GM12873 (cell line): ENCODE measurements at regions not wholly inside any gene's neighbourhood (a gene's known extent, or its start where the extent isn't known, plus 50 kb on each side); places are given as distances from the start of the nearest gene placed in this dataset.

Experiments
- TF ChIP-seq, protein P1 (sequence below): IDR thresholded peaks from 2 replicates; pipeline ENCODE4 v1.5.1; 2012; ENCODE audit warnings: low read depth, mild to moderate bottlenecking, moderate library complexity, low read length, control low read depth; ENCODE audit not compliant: insufficient read depth; ENCODE audit errors: missing control alignments

DNA sequence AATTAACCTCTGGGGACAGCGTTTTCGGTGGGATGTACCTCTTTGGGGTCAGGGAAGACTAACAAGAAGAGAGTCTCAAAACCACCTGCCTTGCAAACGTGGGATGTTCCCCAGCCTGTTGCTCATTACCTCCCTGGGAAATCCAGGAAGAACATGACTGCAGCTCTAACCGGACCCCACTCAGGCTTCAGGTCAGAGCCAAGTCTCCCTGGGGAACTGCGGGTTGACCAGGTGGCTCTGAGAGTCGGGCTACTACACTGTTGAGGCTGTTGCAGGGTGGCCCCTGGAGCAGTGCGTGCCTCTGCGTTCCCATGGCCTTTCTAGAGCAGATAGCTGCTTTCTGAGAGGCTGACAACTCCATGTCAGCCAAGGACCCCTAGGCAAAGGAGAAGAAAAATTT is 309.1 kb downstream of the FOXL1 start:
- TF ChIP-seq, protein P1, sequence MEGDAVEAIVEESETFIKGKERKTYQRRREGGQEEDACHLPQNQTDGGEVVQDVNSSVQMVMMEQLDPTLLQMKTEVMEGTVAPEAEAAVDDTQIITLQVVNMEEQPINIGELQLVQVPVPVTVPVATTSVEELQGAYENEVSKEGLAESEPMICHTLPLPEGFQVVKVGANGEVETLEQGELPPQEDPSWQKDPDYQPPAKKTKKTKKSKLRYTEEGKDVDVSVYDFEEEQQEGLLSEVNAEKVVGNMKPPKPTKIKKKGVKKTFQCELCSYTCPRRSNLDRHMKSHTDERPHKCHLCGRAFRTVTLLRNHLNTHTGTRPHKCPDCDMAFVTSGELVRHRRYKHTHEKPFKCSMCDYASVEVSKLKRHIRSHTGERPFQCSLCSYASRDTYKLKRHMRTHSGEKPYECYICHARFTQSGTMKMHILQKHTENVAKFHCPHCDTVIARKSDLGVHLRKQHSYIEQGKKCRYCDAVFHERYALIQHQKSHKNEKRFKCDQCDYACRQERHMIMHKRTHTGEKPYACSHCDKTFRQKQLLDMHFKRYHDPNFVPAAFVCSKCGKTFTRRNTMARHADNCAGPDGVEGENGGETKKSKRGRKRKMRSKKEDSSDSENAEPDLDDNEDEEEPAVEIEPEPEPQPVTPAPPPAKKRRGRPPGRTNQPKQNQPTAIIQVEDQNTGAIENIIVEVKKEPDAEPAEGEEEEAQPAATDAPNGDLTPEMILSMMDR, result no peak

DNA sequence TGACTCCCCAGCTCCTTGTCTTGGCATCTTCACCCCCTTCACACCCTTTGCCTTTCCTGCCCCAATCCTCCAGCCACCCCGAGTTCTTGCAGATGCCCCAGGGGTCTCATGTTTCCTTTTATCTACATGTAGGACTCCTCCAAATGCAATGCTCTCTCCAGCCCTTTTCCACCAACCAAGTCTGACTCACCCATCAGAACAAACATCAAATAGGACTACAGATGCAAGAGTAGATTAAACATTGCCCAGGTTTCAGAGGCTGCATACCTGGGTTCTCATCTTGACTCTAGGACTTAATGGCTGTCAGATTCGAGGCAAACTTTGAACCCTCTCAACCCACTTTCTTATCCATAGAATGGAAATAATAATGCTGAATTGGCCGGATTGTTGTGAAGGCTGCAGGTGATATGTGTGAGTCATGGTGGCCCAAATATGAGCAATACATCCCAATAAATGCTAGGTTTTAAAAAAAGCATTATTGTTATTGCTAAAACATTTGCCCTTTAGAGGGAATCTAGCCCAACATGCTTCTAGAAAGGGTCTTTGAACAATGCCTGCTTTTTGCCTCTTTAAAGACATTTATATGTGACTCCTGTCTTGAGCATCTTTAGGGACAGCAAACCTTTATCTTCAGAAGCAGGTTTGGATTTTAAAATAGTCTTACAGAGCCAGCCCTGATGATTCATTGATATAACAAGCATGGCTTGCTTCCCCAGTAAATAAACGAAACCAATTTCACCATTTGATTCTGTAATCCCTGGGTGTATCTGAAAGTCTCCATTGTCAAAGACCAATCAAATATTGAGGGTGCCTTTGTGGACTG is 310.1 kb downstream of the FOXL1 start:
- TF ChIP-seq, protein P1, result no peak

DNA sequence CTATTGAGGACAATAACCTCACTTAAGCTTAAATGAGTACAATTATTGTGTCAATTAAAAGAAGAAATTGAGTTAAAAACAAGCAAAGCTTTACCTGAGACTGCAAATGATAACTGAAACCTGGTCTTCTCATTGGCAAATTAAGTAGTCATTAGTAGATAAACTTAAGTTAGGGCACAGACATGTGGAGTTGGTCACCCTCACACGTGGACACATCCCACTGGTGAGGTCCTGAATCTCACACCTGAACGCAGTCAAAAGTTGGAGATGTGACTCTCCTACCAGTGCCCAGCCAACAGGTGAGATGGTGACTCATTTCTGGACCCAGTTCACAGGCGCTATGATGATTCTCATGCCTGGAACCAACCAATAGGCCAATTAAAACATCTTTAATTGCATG is 311.6 kb downstream of the FOXL1 start:
- TF ChIP-seq, protein P1, result no peak

DNA sequence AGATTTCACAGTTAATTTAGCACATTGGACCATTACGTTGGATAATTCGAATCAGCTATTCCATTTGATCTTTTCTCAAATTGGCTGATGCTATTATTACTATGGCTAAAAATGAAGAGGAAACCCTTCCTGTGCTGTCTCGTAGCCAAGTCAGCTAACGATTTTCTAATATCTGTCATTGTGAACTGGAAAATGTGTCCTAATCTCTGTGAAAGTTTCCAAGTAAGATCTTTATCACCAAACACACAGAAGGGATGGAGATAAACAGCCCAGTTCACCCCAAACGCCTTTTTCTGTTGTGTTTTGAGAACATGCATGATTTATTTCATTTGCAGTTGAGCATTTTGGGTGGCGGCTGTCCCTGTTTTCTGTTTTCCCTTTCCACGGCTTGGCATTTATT is 312.8 kb downstream of the FOXL1 start:
- TF ChIP-seq, protein P1, result no peak

DNA sequence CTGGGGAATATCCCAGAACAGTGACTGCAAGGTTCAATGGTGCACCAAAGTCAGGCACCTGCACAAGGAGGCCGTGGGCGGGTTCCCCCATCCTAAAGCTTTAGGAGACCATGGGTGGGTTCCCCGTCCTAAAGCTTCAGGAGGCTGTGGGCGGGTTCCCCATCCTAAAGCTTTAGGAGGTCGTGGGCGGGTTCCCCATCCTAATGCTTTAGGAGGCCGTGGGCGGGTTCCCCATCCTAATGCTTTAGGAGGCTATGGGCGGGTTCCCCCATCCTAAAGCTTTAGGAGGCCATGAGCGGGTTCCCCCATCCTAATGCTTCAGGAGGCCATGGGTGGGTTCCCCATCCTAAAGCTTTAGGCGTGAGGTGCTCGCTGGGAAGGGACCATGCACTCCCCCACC is 313.3 kb downstream of the FOXL1 start:
- TF ChIP-seq, protein P1, result no peak

DNA sequence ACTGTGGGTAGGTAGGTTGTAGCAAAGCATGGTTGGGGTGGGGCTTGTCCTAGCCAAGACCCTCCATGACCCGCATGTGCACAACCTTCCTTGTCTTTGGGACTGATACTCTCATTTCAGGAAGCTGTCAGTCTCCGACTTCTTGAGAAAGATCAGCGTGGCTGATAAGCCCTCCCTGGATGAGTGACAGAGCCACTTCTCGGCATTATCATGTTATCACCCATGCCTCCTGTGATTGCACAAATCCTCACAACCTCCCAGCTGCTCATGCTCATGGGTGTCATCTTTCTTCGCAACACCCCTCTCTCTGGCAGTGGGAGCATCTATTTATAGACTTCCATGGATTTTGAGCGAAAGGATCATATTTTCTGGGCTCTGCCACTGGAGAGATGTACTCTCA is 314.2 kb downstream of the FOXL1 start:
- TF ChIP-seq, protein P1, result no peak

DNA sequence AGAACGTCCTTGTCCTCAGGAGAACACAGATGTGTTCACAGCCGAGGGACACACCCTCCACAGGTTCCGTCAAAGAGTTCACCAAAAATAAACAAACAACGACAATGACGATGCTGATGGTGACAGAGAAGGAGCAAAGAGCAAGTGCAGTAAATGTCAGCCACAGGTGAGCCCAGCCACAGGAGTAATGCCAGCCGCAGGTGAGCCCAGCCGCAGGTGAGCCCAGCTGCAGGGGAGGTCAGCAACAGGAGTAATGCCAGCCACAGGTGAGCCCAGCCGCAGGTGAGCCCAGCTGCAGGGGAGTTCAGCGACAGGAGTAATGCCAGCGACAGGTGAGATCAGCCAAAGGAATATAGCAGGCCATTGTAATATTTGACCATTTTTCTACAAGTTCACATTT is 315.2 kb downstream of the FOXL1 start:
- TF ChIP-seq, protein P1, result no peak
